T-helper 9 cell (primary cell): ENCODE measurements at regions not wholly inside any gene's neighbourhood (a gene's known extent, or its start where the extent isn't known, plus 50 kb on each side); places are given as distances from the start of the nearest gene placed in this dataset.

Source experiments
- DNase-seq: peaks from one replicate; pipeline ENCODE4 v3.0.0-alpha.2; 2020

GRCh38 chr15:62445244-62445643 lies 280.2 kb upstream of the C2CD4B start:
- DNase-seq, result no peak

- DNase-seq, result no peak
These were observed 281.9 kb upstream of the C2CD4B start for GRCh38 chr15:62446984-62447383.

GRCh38 chr15:62447742-62448141 lies 282.7 kb upstream of the C2CD4B start:
- DNase-seq, result no peak

GRCh38 chr15:62449638-62450037 lies 284.6 kb upstream of the C2CD4B start:
- DNase-seq, result no peak

GRCh38 chr15:62450061-62450460 lies 285.0 kb upstream of the C2CD4B start:
- DNase-seq, result no peak

GRCh38 chr15:62452026-62452425 lies 286.9 kb upstream of the C2CD4B start:
- DNase-seq, result no peak

- no peak for DNase-seq
These were observed 287.6 kb upstream of the C2CD4B start for GRCh38 chr15:62452667-62453066.

- no peak for DNase-seq
These were observed 288.3 kb upstream of the C2CD4B start for GRCh38 chr15:62453375-62453774.

GRCh38 chr15:62453981-62454380 lies 288.9 kb upstream of the C2CD4B start:
- no peak for DNase-seq

GRCh38 chr15:62454567-62455172 lies 289.6 kb upstream of the C2CD4B start:
- no peak for DNase-seq

- DNase-seq, result no peak
These were observed 290.4 kb upstream of the C2CD4B start for GRCh38 chr15:62455441-62455921.

GRCh38 chr15:62456011-62456920 lies 291.2 kb upstream of the C2CD4B start:
- no peak for DNase-seq

GRCh38 chr15:62457100-62457499 lies 292.0 kb upstream of the C2CD4B start:
- no peak for DNase-seq

GRCh38 chr15:62459875-62460274 lies 294.8 kb upstream of the C2CD4B start:
- DNase-seq, result no peak

GRCh38 chr15:62462268-62462667 lies 297.2 kb upstream of the C2CD4B start:
- no peak for DNase-seq

GRCh38 chr15:62462721-62463120 lies 297.6 kb upstream of the C2CD4B start:
- no peak for DNase-seq

GRCh38 chr15:62464705-62465104 lies 299.6 kb upstream of the C2CD4B start:
- DNase-seq, result no peak

GRCh38 chr15:62465173-62465572 lies 300.1 kb upstream of the C2CD4B start:
- no peak for DNase-seq

GRCh38 chr15:62469478-62469873 lies 304.4 kb upstream of the C2CD4B start:
- no peak for DNase-seq

GRCh38 chr15:62469874-62470688 lies 305.0 kb upstream of the C2CD4B start:
- no peak for DNase-seq

GRCh38 chr15:62472616-62473299 lies 307.7 kb upstream of the C2CD4B start:
- DNase-seq, result no peak

- no peak for DNase-seq
These were observed 309.1 kb upstream of the C2CD4B start for GRCh38 chr15:62474021-62474770.
